ENCODE measurements at regions not wholly inside any gene's neighbourhood (a gene's known extent, or its start where the extent isn't known, plus 50 kb on each side); places are given as distances from the start of the nearest gene placed in this dataset.

DNA sequence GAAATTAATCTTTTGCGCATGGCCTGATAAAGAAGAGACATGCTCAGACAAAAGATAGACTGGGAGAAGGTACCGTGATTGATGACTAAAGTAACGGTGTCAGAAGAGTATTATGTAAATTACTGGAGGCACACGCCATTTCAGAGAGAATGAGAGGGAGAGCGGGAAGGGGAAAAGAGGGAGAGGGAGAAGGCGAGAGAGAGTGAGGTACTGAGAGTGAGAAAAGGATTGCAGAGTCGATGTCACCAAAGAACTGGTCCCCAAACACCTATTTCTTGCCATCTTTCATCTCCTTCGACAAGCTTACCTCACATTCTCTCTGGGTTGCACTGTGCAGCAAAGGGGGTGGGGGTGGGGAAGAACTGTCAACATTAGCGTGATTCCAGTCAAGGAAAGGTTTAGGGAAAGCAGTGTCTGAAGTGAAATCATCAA lies 673.7 kb downstream of the BCL11A start:
- Mint-ChIP-seq H3K27me3 (ENCODE audit: low read depth) (no peaks in the 10 kb centered on the region), H3K36me3 (ENCODE audit: low read depth) (no peaks in the 10 kb centered on the region), H3K27ac (no peak overlapping the region), H3K9me3 (no peaks in the 10 kb centered on the region), H3K4me1 (ENCODE audit: low read depth) (no peaks in the 10 kb centered on the region), H3K4me3 (no peak overlapping the region)

DNA sequence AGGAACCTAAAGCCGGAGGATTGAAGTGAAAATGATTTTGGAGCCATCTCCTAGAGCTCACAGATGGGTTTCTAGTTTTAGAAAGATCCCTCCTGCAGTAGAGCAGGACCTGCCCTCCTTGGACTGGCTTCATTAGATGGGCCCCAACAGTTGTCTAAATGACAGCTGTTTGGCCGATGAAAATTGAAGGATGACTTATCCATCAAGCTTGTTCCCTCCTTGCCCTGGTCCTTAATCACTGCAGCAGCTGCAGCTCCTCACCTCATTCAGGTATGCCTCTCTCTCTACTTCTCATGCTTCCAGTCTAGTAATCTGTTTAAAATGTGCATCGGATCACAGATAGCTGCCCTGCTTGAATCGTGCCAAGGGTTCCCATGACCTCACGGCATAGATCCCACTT lies 677.6 kb downstream of the BCL11A start:
- H3K27ac Mint-ChIP-seq: no peak overlapping the region

DNA sequence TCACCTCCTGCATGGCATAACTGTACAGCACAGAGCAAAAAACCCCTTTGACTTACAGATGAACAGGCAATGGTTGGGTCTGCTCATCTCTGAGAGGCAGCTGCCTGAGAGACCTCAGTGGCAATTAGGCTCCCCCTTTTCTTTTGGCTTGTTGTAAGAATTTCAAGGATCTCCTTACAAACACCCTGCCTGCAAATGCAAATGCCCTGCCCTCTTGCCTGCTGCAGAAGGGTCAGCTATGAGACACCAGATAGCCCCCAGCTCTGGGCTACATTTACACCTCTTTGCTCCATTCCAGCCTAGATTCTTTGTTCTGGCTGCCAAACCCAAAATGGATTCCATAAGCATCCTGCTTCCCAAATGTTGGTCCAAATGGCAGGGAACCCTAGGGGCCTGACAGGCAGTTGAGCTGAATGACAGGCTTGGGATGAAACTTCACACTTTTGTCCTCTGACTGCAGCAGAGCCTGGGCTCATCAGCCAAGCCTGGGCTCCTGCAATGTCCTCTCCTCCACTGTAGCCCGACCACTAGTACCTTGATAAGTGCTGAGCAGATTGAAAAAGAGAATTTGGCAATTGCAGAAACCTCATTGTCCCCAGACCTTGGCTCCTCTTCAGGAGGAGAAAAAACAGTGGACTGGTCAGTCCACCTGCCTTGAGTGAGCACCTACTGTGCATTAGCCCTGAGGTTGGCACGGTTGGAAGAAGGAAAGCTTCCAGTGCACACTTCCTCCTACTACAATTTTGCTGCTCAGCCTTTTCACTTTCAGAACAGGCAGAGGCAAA lies 678.3 kb downstream of the BCL11A start:
- Mint-ChIP-seq H3K27ac (no peak overlapping the region), H3K4me3 (no peak overlapping the region), H3K9me3 (no peaks in the 10 kb centered on the region), H3K27me3 (ENCODE audit: low read depth) (no peaks in the 10 kb centered on the region), H3K36me3 (ENCODE audit: low read depth) (no peaks in the 10 kb centered on the region), H3K4me1 (ENCODE audit: low read depth) (no peaks in the 10 kb centered on the region)

More for the DNA sequence above, 677.6 kb downstream of the BCL11A start:
- no peaks in the 10 kb centered on the region for H3K36me3 Mint-ChIP-seq (ENCODE audit: low read depth)
- H3K4me3 Mint-ChIP-seq: no peak overlapping the region
- no peaks in the 10 kb centered on the region for H3K4me1 Mint-ChIP-seq (ENCODE audit: low read depth)
- H3K27me3 Mint-ChIP-seq (ENCODE audit: low read depth): no peaks in the 10 kb centered on the region
- H3K9me3 Mint-ChIP-seq: no peaks in the 10 kb centered on the region

DNA sequence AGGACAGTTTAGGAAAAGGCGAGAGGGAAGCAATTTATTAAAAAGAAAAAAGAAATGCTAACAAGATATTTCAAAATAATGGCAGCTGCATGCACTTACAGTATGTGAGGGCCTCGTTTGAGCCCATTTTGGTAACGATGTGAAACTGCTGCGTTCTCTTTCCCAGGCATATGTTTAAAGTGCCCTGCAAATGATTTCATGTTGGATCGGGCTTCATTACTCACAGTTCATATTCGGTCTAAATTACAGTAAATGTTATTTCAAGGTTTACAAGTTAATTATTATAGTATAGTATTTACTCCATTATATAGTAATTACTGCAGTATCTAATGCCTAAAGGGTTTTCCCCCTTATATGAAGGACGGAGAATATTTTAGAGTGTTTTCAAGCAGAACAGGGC lies 679.1 kb downstream of the BCL11A start:
- Mint-ChIP-seq H3K36me3 (ENCODE audit: low read depth) (no peaks in the 10 kb centered on the region), H3K27ac (no peak overlapping the region), H3K4me3 (no peak overlapping the region), H3K4me1 (ENCODE audit: low read depth) (no peaks in the 10 kb centered on the region), H3K9me3 (no peaks in the 10 kb centered on the region), H3K27me3 (ENCODE audit: low read depth) (no peaks in the 10 kb centered on the region)

DNA sequence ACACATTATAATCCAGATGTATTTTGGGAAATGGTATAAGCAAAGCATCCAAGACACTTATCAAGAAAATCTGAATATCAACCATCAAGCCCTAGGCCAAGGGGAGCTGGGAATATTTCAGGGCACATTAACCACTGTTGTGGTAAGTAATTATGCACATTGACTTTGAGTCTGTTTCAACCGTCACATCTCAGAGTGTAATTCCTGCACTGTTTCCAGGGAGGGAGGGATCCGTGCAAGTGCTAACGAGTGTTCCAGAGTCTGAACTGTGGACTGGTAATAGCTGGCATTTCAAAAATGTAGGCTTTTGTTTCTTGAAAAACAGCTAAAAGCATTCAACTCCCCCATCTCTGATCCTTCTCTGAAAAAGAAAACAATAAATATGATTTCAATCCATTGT lies 681.6 kb downstream of the BCL11A start:
- Mint-ChIP-seq H3K27me3 (ENCODE audit: low read depth) (no peaks in the 10 kb centered on the region), H3K4me1 (ENCODE audit: low read depth) (no peaks in the 10 kb centered on the region), H3K9me3 (no peaks in the 10 kb centered on the region), H3K27ac (no peak overlapping the region), H3K4me3 (no peak overlapping the region), H3K36me3 (ENCODE audit: low read depth) (no peaks in the 10 kb centered on the region)

DNA sequence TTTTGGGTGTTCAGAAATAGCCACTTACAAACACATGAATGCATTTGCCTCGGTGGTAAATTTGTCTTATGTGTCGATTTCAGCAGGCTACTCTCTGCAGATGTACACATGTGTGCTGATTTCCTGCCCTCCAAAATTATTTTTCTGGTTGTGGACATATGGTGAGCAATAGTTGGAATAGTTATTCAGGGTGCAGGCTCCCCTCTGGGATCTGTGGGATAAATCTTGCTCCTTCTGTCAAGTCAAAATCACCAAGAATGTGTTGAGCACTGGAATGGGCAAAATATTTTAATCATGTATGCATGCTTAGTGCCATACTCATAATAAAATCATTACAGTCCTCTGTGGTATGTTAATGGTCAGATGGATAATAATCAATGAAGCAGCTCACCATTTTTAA lies 684.5 kb downstream of the BCL11A start:
- Mint-ChIP-seq H3K9me3 (no peaks in the 10 kb centered on the region), H3K27ac (no peak overlapping the region), H3K27me3 (ENCODE audit: low read depth) (no peaks in the 10 kb centered on the region), H3K36me3 (ENCODE audit: low read depth) (no peaks in the 10 kb centered on the region), H3K4me1 (ENCODE audit: low read depth) (no peaks in the 10 kb centered on the region), H3K4me3 (no peak overlapping the region)

DNA sequence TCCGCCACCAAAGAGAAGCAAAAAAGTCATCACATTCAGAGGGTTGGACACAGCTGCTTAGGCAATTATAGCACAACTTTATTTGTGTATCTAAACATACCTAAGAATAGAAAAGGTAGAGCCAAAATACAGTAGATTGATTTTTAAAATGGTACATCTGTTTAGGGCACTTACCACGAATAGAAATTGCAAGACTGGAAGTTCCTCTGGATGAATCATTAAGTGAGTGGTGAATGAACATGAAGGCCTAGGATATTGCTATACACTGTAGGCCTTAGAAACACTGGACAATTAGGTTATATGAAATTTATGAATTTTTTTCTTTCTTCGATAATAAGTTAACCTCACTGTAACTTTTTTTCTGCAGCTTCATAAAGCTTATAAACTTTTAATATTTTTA lies 687.0 kb downstream of the BCL11A start:
- no peak overlapping the region for H3K4me3 Mint-ChIP-seq
- H3K4me1 Mint-ChIP-seq (ENCODE audit: low read depth): no peaks in the 10 kb centered on the region
- H3K9me3 Mint-ChIP-seq: peaks cover 13% of the 10 kb centered on the region
- no peaks in the 10 kb centered on the region for H3K27me3 Mint-ChIP-seq (ENCODE audit: low read depth)
- H3K27ac Mint-ChIP-seq: no peak overlapping the region
- H3K36me3 Mint-ChIP-seq (ENCODE audit: low read depth): no peaks in the 10 kb centered on the region

GRCh38 chr2:59858540-59858939 lies 694.9 kb downstream of the BCL11A start:
- no peaks in the 10 kb centered on the region for H3K4me1 Mint-ChIP-seq (ENCODE audit: low read depth)
- H3K27ac Mint-ChIP-seq: no peak overlapping the region
- H3K36me3 Mint-ChIP-seq (ENCODE audit: low read depth): no peaks in the 10 kb centered on the region
- no peak overlapping the region for H3K4me3 Mint-ChIP-seq
- peaks cover 22% of the 10 kb centered on the region for H3K9me3 Mint-ChIP-seq
- H3K27me3 Mint-ChIP-seq (ENCODE audit: low read depth): no peaks in the 10 kb centered on the region

GRCh38 chr2:59857109-59857508 lies 696.3 kb downstream of the BCL11A start:
- H3K36me3 Mint-ChIP-seq (ENCODE audit: low read depth): no peaks in the 10 kb centered on the region
- no peak overlapping the region for H3K4me3 Mint-ChIP-seq
- no peaks in the 10 kb centered on the region for H3K27me3 Mint-ChIP-seq (ENCODE audit: low read depth)
- H3K9me3 Mint-ChIP-seq: peaks cover 16% of the 10 kb centered on the region
- H3K27ac Mint-ChIP-seq: no peak overlapping the region
- H3K4me1 Mint-ChIP-seq (ENCODE audit: low read depth): no peaks in the 10 kb centered on the region

DNA sequence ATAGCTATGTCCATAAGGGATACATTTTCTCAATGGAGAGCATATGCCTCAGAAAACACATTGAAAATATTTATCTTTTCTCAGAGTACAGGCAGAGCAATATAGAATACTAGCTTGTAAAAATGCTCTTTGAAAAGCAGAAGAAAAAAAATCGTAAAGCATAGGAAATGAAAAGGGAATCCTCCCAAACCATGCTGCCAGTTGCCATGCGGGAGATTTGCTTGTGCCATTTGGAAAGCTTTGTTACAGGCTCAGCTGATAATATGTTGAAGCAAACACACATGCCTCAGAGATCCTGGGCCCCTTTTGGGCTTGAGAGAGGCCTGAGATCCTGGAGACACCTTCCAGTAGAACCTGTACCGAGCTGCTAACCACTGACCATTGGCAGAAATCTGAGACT lies 697.1 kb downstream of the BCL11A start:
- H3K27me3 Mint-ChIP-seq (ENCODE audit: low read depth): no peaks in the 10 kb centered on the region
- H3K36me3 Mint-ChIP-seq (ENCODE audit: low read depth): no peaks in the 10 kb centered on the region
- H3K27ac Mint-ChIP-seq: no peak overlapping the region
- H3K4me3 Mint-ChIP-seq: no peak overlapping the region
- H3K9me3 Mint-ChIP-seq: peaks cover 9% of the 10 kb centered on the region
- no peaks in the 10 kb centered on the region for H3K4me1 Mint-ChIP-seq (ENCODE audit: low read depth)

DNA sequence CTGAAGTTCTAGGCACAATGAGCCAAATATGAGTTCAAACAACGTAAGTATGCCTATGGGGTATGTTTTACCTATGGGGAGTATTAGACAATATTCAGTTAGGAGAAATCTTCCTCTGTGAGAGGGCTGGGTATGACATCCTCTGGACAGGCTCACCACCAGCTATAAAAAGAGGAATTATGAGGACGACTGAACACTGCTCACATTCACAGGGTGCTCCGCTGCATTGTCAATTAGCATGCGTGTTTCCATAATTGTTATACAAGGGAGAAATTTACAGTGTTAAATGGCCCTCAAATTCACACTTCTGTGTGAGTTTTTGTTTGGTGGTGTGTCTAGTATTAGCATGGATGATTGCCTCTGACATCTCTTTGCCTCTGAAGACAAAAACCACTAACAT lies 700.4 kb downstream of the BCL11A start:
- no peak overlapping the region for H3K4me3 Mint-ChIP-seq
- H3K36me3 Mint-ChIP-seq (ENCODE audit: low read depth): no peaks in the 10 kb centered on the region
- no peaks in the 10 kb centered on the region for H3K27me3 Mint-ChIP-seq (ENCODE audit: low read depth)
- no peaks in the 10 kb centered on the region for H3K9me3 Mint-ChIP-seq
- no peaks in the 10 kb centered on the region for H3K4me1 Mint-ChIP-seq (ENCODE audit: low read depth)
- no peak overlapping the region for H3K27ac Mint-ChIP-seq

- Mint-ChIP-seq H3K36me3 (ENCODE audit: low read depth) (no peaks in the 10 kb centered on the region), H3K27me3 (ENCODE audit: low read depth) (no peaks in the 10 kb centered on the region), H3K4me1 (ENCODE audit: low read depth) (no peaks in the 10 kb centered on the region), H3K4me3 (no peak overlapping the region), H3K9me3 (no peaks in the 10 kb centered on the region), H3K27ac (no peak overlapping the region)
These were observed 701.5 kb downstream of the BCL11A start for GRCh38 chr2:59851836-59852475.

- no peaks in the 10 kb centered on the region for H3K9me3 Mint-ChIP-seq
- H3K27me3 Mint-ChIP-seq (ENCODE audit: low read depth): no peaks in the 10 kb centered on the region
- H3K4me3 Mint-ChIP-seq: no peak overlapping the region
- no peaks in the 10 kb centered on the region for H3K36me3 Mint-ChIP-seq (ENCODE audit: low read depth)
- H3K4me1 Mint-ChIP-seq (ENCODE audit: low read depth): no peaks in the 10 kb centered on the region
- H3K27ac Mint-ChIP-seq: no peak overlapping the region
These were observed 702.9 kb downstream of the BCL11A start for GRCh38 chr2:59850554-59850953.

DNA sequence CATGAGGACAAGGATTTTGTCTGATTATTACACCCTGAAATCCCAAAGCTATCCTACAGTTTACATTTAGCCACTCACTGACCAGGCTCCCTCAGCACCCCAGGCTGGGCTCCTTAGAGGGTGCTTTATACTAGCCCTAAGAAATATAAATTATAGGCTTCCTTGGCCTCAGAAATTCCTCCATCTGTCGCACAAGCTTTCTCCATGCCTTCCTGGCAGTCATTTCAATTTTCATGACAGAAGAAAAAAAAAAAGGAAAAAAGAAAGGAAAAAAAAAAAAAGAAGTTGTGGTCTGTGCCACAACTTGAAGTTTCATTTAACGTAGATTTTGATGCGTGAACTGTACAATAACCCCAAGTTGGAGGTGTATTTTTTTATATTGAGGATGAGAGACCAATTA lies 719.5 kb downstream of the BCL11A start:
- Mint-ChIP-seq H3K4me3 (no peak overlapping the region), H3K4me1 (ENCODE audit: low read depth) (no peaks in the 10 kb centered on the region), H3K9me3 (no peaks in the 10 kb centered on the region), H3K27ac (no peak overlapping the region), H3K27me3 (ENCODE audit: low read depth) (no peaks in the 10 kb centered on the region), H3K36me3 (ENCODE audit: low read depth) (no peaks in the 10 kb centered on the region)

GRCh38 chr2:59830601-59831000 lies 722.9 kb downstream of the BCL11A start:
- H3K4me1 Mint-ChIP-seq (ENCODE audit: low read depth): no peaks in the 10 kb centered on the region
- H3K27ac Mint-ChIP-seq: no peak overlapping the region
- no peaks in the 10 kb centered on the region for H3K9me3 Mint-ChIP-seq
- no peaks in the 10 kb centered on the region for H3K36me3 Mint-ChIP-seq (ENCODE audit: low read depth)
- H3K27me3 Mint-ChIP-seq (ENCODE audit: low read depth): no peaks in the 10 kb centered on the region
- H3K4me3 Mint-ChIP-seq: no peak overlapping the region

All from T-helper 1 cell treated with Interleukin-12 subunit alpha and Interleukin-12 subunit beta and Interleukin-4 antibody, amounts not matched to agents 30 μg/mL and 1 μg/mL, for 36 hours (primary cell).